Astrocyte (in vitro differentiated cells and primary cell): ENCODE measurements at regions not wholly inside any gene's neighbourhood (a gene's known extent, or its start where the extent isn't known, plus 50 kb on each side); places are given as distances from the start of the nearest gene placed in this dataset.
"Not testable (repeated sequence)": the region's sequence is repeated elsewhere in the genome, so short reads cannot be mapped to it uniquely, and the experiment has no call there.

ENCODE experiments used
- DNase-seq: peaks from one replicate; pipeline ENCODE4 v3.0.0-alpha.2; 2010; ENCODE audit warnings: low read depth
- FAIRE-seq: peaks from 2 replicates; lab custom pipeline; 2011; peaks lifted over from hg19 to GRCh38; lab: Jason Lieb, UNC
- H2AFZ ChIP-seq: 2 replicates; pipeline ENCODE4 v1.6.0; 2012; ENCODE audit warnings: low read depth, low read length, inconsistent platforms
- H3K27ac ChIP-seq: 2 replicates; pipeline ENCODE4 v1.5.1; 2011; ENCODE audit warnings: low read depth, low read length, inconsistent platforms
- H3K27me3 ChIP-seq: 2 replicates; pipeline ENCODE4 v1.6.0; 2011; ENCODE audit warnings: low read length, inconsistent platforms; ENCODE audit not compliant: insufficient read depth
- H3K36me3 ChIP-seq: 2 replicates; pipeline ENCODE4 v1.5.1; 2011; ENCODE audit warnings: low read length, inconsistent platforms; ENCODE audit not compliant: insufficient read depth
- H3K4me1 ChIP-seq: 2 replicates; pipeline ENCODE4 v1.5.1; 2011; ENCODE audit warnings: low read length, inconsistent platforms; ENCODE audit not compliant: insufficient read depth
- H3K4me2 ChIP-seq: 2 replicates; pipeline ENCODE4 v1.6.0; 2012; ENCODE audit warnings: low read length, inconsistent platforms
- H3K4me3 ChIP-seq: 2 replicates; pipeline ENCODE4 v1.5.1; 2011; ENCODE audit warnings: low read depth, mild to moderate bottlenecking, low read length, inconsistent platforms; ENCODE audit not compliant: insufficient read depth
- H3K79me2 ChIP-seq: 2 replicates; pipeline ENCODE4 v1.6.0; 2012; ENCODE audit warnings: mild to moderate bottlenecking, low read length, inconsistent platforms; ENCODE audit not compliant: insufficient read depth
- H3K9ac ChIP-seq: 2 replicates; pipeline ENCODE4 v1.6.0; 2012; ENCODE audit warnings: mild to moderate bottlenecking, low read length, inconsistent platforms
- H3K9me3 ChIP-seq: 2 replicates; pipeline ENCODE4 v1.5.1; 2012; ENCODE audit warnings: low read depth, mild to moderate bottlenecking, low read length, inconsistent platforms; ENCODE audit not compliant: insufficient read depth
- H4K20me1 ChIP-seq: 2 replicates; pipeline ENCODE4 v1.6.0; 2012; ENCODE audit warnings: low read length, inconsistent platforms; ENCODE audit not compliant: insufficient read depth
- H3K27ac Mint-ChIP-seq: one replicate; pipeline ENCODE4 v1.8.0; 2021; ENCODE audit warnings: mild to moderate bottlenecking, mixed read lengths; ENCODE audit not compliant: unreplicated experiment
- H3K27me3 Mint-ChIP-seq: one replicate; pipeline ENCODE4 v1.8.0; 2021; ENCODE audit warnings: low read depth, mixed read lengths; ENCODE audit not compliant: unreplicated experiment
- H3K36me3 Mint-ChIP-seq: one replicate; pipeline ENCODE4 v1.8.0; 2021; ENCODE audit warnings: low read depth, mixed read lengths; ENCODE audit not compliant: unreplicated experiment
- H3K4me1 Mint-ChIP-seq: one replicate; pipeline ENCODE4 v1.8.0; 2021; ENCODE audit warnings: low read depth, mixed read lengths; ENCODE audit not compliant: unreplicated experiment
- H3K4me3 Mint-ChIP-seq: one replicate; pipeline ENCODE4 v1.8.0; 2021; ENCODE audit warnings: mild to moderate bottlenecking, moderate library complexity, mixed read lengths; ENCODE audit not compliant: unreplicated experiment
- H3K9me3 Mint-ChIP-seq: one replicate; pipeline ENCODE4 v1.8.0; 2021; ENCODE audit warnings: mild to moderate bottlenecking, mixed read lengths; ENCODE audit not compliant: unreplicated experiment

- H3K4me2 ChIP-seq = peak overlapping the region; percentile 58
- peaks cover 22% of the 10 kb centered on the region for H3K79me2 ChIP-seq
- not testable (repeated sequence) for H3K9me3 ChIP-seq, H3K36me3 Mint-ChIP-seq, H2AFZ ChIP-seq, H3K36me3 ChIP-seq, H3K27me3 Mint-ChIP-seq, H3K4me3 Mint-ChIP-seq, FAIRE-seq, H4K20me1 ChIP-seq, H3K27me3 ChIP-seq, H3K4me3 ChIP-seq, H3K9me3 Mint-ChIP-seq
- H3K27ac Mint-ChIP-seq = peak overlapping the region; percentile 94
- peak; percentile 71 for DNase-seq
- H3K4me1 ChIP-seq = peaks cover 19% of the 10 kb centered on the region
- peak overlapping the region; percentile 92 for H3K27ac ChIP-seq
- H3K9ac ChIP-seq = peak overlapping the region; percentile 73
- H3K4me1 Mint-ChIP-seq = peaks cover 20% of the 10 kb centered on the region
Measured at GRCh38 chr2:111496176-111496575, 375.5 kb downstream of the BCL2L11 start.

- Mint-ChIP-seq H3K27ac (peak overlapping the region; percentile 83), H3K4me1 (peaks cover 15% of the 10 kb centered on the region)
- H3K27me3 Mint-ChIP-seq, H3K4me3 Mint-ChIP-seq, H3K4me3 ChIP-seq, FAIRE-seq, H3K27me3 ChIP-seq, H3K4me2 ChIP-seq, H3K36me3 ChIP-seq, DNase-seq, H3K36me3 Mint-ChIP-seq, H2AFZ ChIP-seq, H3K9me3 Mint-ChIP-seq, H3K9me3 ChIP-seq, H4K20me1 ChIP-seq: not testable (repeated sequence)
- Histone ChIP-seq H3K4me1 (peaks cover 18% of the 10 kb centered on the region), H3K9ac (peak overlapping the region; percentile 10), H3K79me2 (peaks cover 17% of the 10 kb centered on the region), H3K27ac (peak overlapping the region; percentile 58)
Measured at GRCh38 chr2:111496860-111497259, 376.1 kb downstream of the BCL2L11 start.

- Mint-ChIP-seq H3K27ac (peak overlapping the region; percentile 94), H3K4me1 (peaks cover 14% of the 10 kb centered on the region)
- H3K79me2 ChIP-seq = peaks cover 14% of the 10 kb centered on the region
- H4K20me1 ChIP-seq, H3K9ac ChIP-seq, H3K36me3 ChIP-seq, H3K4me3 ChIP-seq, H3K36me3 Mint-ChIP-seq, H3K4me2 ChIP-seq, H3K9me3 Mint-ChIP-seq, H3K4me3 Mint-ChIP-seq, H2AFZ ChIP-seq, H3K27me3 ChIP-seq, H3K9me3 ChIP-seq, H3K27me3 Mint-ChIP-seq: not testable (repeated sequence)
- peak overlapping the region; percentile 55 for H3K27ac ChIP-seq
- peaks cover 15% of the 10 kb centered on the region for H3K4me1 ChIP-seq
- peak; percentile 70 for FAIRE-seq
- peak; percentile 82 for DNase-seq
Measured at GRCh38 chr2:111497270-111497669, 376.6 kb downstream of the BCL2L11 start.

- not testable (repeated sequence) for H3K9me3 ChIP-seq, H2AFZ ChIP-seq, H3K4me2 ChIP-seq, H4K20me1 ChIP-seq, H3K9ac ChIP-seq, H3K36me3 ChIP-seq, H3K27ac Mint-ChIP-seq, H3K36me3 Mint-ChIP-seq, H3K27ac ChIP-seq, H3K27me3 Mint-ChIP-seq, H3K9me3 Mint-ChIP-seq, H3K79me2 ChIP-seq, H3K4me3 ChIP-seq, H3K27me3 ChIP-seq
- peak; percentile 29 for DNase-seq
- peak overlapping the region; percentile 77 for H3K4me3 Mint-ChIP-seq
- H3K4me1 ChIP-seq = peaks cover 14% of the 10 kb centered on the region
- peaks cover 16% of the 10 kb centered on the region for H3K4me1 Mint-ChIP-seq
- peak; percentile 73 for FAIRE-seq
Measured at GRCh38 chr2:111500536-111501062, 379.9 kb downstream of the BCL2L11 start.

GRCh38 chr2:111503844-111504570 lies 380.0 kb downstream of the ANAPC1 start:
- not testable (repeated sequence) for H3K9me3 Mint-ChIP-seq, H3K36me3 ChIP-seq, H3K27me3 Mint-ChIP-seq, H3K9me3 ChIP-seq, H3K4me2 ChIP-seq, H4K20me1 ChIP-seq, H3K9ac ChIP-seq, H3K79me2 ChIP-seq, H2AFZ ChIP-seq, H3K4me3 Mint-ChIP-seq, H3K27me3 ChIP-seq, H3K27ac Mint-ChIP-seq, H3K36me3 Mint-ChIP-seq, H3K4me1 ChIP-seq, H3K4me3 ChIP-seq, DNase-seq, H3K4me1 Mint-ChIP-seq
- H3K27ac ChIP-seq = peak overlapping the region; percentile 79
- peak; percentile 73 for FAIRE-seq

GRCh38 chr2:111504571-111504942 lies 379.4 kb downstream of the ANAPC1 start:
- H2AFZ ChIP-seq, H3K4me1 ChIP-seq, H3K36me3 ChIP-seq, H3K9me3 ChIP-seq, H3K27me3 ChIP-seq, H3K36me3 Mint-ChIP-seq, H3K4me1 Mint-ChIP-seq, H3K27ac Mint-ChIP-seq, H3K4me3 Mint-ChIP-seq, H3K4me3 ChIP-seq, H3K4me2 ChIP-seq, H3K27me3 Mint-ChIP-seq, H4K20me1 ChIP-seq, H3K9ac ChIP-seq, DNase-seq, FAIRE-seq, H3K79me2 ChIP-seq, H3K9me3 Mint-ChIP-seq: not testable (repeated sequence)
- H3K27ac ChIP-seq = peak overlapping the region; percentile 69
